Transverse colon (tissue), 4 donors: ENCODE measurements at regions not wholly inside any gene's neighbourhood (a gene's known extent, or its start where the extent isn't known, plus 50 kb on each side); places are given as distances from the start of the nearest gene placed in this dataset.

Experiments used
- DNase-seq: peaks from one replicate; pipeline ENCODE4 v3.0.0-alpha.2; 2019
- H3K27ac ChIP-seq, 4 donors: fragments of 200-600 bp; sonication (generic); 2 replicates each; pipeline ENCODE4 v1.5.1; 2016 to 2018; ENCODE audit warnings: inconsistent platforms in 4 of 4
- H3K27me3 ChIP-seq: fragments of 200-600 bp; sonication (generic); 2 replicates; pipeline ENCODE4 v1.5.1; 2017; ENCODE audit warnings: inconsistent platforms
- H3K36me3 ChIP-seq, 4 donors: fragments of 200-600 bp; sonication (generic); 2 replicates each; pipeline ENCODE4 v1.5.1; 2017 to 2019; ENCODE audit warnings: inconsistent platforms in 4 of 4
- H3K4me1 ChIP-seq, 4 donors: fragments of 200-600 bp; sonication (generic); 2 replicates each; pipeline ENCODE4 v1.5.1; 2017 to 2020; ENCODE audit warnings: inconsistent platforms in 4 of 4
- H3K4me3 ChIP-seq, 4 donors: fragments of 200-600 bp; sonication (generic); 1 replicate in 1 of 4; 2 replicates in 3 of 4; pipeline versions ENCODE4 v1.5.1 to v1.6.1; 2017 to 2019; ENCODE audit warnings: inconsistent platforms in 4 of 4
- H3K9me3 ChIP-seq, 2 donors: fragments of 200-600 bp; sonication (generic); 2 replicates each; pipeline ENCODE4 v1.5.1; 2017 to 2019; ENCODE audit warnings: inconsistent platforms in 2 of 2
- EP300 ChIP-seq: sonication (generic); formaldehyde crosslinking; IDR thresholded peaks from one replicate; pipeline ENCODE4 v1.6.1; 2017; ENCODE audit warnings: antibody characterized with exemption, low read depth
- POLR2A ChIP-seq: fragments of 450-650 bp; IDR thresholded peaks from one replicate; pipeline ENCODE4 v1.6.1; 2016; ENCODE audit warnings: antibody characterized with exemption, mild to moderate bottlenecking, moderate library complexity
- POLR2AphosphoS5 ChIP-seq, 3 donors: sonication (generic); formaldehyde crosslinking; IDR thresholded peaks; one replicate each; pipeline ENCODE4 v1.6.1; 2016; ENCODE audit warnings: antibody characterized with exemption in 3 of 3
- WGBS, 2 donors: methylation state at CpG; one replicate each; pipeline ENCODE4 v1.1.5; 2018; ENCODE audit warnings: low coverage in 1 of 2; 5-methylcytosine and 5-hydroxymethylcytosine counted together
- in situ Hi-C, 4 donors: fragments of 200-750 bp; cut with MboI; loops; one replicate each; pipeline versions ENCODE4 v1.15.0 to v1.15.1; 2017; ENCODE audit warnings: low sequenced_read_pairs in 3 of 4, low pct_ligation_motif_present in 1 of 4, low pct_unique_long_range_greater_than_20kb in 1 of 4
- intact Hi-C: fragments of 100-400 bp; cut with DNase I; formaldehyde crosslinking; loops from one replicate; pipeline ENCODE4 v1.15.1; 2023; ENCODE audit warnings: low total_unique reads
- TF ChIP-seq, protein P1 (sequence below), 5 experiments: fragments of 200-600 bp in 3 of 5; fragments of 450-650 bp in 2 of 5; sonication (generic) in 3 of 5; IDR thresholded peaks; 1 replicate in 2 of 5; 2 replicates in 3 of 5; pipeline ENCODE4 v1.5.1; 2016 to 2017; ENCODE audit warnings: antibody characterized with exemption in 5 of 5, inconsistent platforms in 3 of 5, mild to moderate bottlenecking in 2 of 5, moderate library complexity in 1 of 5

DNA sequence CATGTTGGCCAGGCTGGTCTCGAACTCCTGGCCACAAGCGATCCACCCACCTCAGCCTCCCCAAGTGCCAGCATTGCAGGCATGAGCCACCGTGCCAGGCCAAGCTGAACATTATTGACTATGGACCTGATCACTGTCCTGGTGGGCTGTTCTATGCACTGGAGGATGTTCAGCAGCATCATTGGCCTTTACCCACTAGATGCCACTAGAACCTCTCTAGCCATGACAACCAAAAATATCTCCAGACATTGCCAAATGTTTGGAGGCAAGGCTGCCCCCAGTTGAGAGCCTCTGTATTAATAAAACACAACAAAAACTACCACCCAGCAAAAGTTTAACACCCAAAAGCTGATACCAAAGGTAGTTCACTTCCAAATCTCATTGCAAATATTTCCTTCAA is 110.8 kb upstream of the SOD1 start:
- no peaks in the 10 kb centered on the region for H3K4me1 ChIP-seq
- H3K4me3 ChIP-seq, result no peak overlapping the region
- intact Hi-C loops, result no loop called here
- H3K27me3 ChIP-seq, result peaks cover 6% of the 10 kb centered on the region
- no peaks in the 10 kb centered on the region for H3K36me3 ChIP-seq
- in situ Hi-C loops, result no loop called here
- H3K9me3 ChIP-seq, result no peaks in the 10 kb centered on the region
- no peak for DNase-seq
- no peak overlapping the region for H3K27ac ChIP-seq
- TF ChIP-seq, protein P1, sequence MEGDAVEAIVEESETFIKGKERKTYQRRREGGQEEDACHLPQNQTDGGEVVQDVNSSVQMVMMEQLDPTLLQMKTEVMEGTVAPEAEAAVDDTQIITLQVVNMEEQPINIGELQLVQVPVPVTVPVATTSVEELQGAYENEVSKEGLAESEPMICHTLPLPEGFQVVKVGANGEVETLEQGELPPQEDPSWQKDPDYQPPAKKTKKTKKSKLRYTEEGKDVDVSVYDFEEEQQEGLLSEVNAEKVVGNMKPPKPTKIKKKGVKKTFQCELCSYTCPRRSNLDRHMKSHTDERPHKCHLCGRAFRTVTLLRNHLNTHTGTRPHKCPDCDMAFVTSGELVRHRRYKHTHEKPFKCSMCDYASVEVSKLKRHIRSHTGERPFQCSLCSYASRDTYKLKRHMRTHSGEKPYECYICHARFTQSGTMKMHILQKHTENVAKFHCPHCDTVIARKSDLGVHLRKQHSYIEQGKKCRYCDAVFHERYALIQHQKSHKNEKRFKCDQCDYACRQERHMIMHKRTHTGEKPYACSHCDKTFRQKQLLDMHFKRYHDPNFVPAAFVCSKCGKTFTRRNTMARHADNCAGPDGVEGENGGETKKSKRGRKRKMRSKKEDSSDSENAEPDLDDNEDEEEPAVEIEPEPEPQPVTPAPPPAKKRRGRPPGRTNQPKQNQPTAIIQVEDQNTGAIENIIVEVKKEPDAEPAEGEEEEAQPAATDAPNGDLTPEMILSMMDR (IDR thresholded peaks at IDR 0.05), result no peak
- TF ChIP-seq POLR2AphosphoS5 (IDR thresholded peaks at IDR 0.05), result no peak
- TF ChIP-seq EP300, result no peak
- no peak for TF ChIP-seq POLR2A
- WGBS, 2 donors, result 93% methylated on average over 3 of the region's 3 CpGs; no CpG with 5 or more reads in 1 of the 2 donors

GRCh38 chr21:31546443-31547170 is 112.9 kb upstream of the SOD1 start:
- H3K9me3 ChIP-seq, result no peaks in the 10 kb centered on the region
- intact Hi-C loops (no loop called here), in situ Hi-C loops (no loop called here)
- 83 to 88% methylated on average over 2 to 3 of the region's 3 CpGs for WGBS, 2 donors
- no peak for DNase-seq
- TF ChIP-seq EP300 (no peak), POLR2A (no peak), POLR2AphosphoS5 (IDR thresholded peaks at IDR 0.05) (no peak)
- TF ChIP-seq, protein P1 (IDR thresholded peaks at IDR 0.05), result no peak
- H3K36me3 ChIP-seq, result no peaks in the 10 kb centered on the region
- H3K27ac ChIP-seq, result no peak overlapping the region
- peaks cover 6% of the 10 kb centered on the region for H3K27me3 ChIP-seq
- no peak overlapping the region for H3K4me3 ChIP-seq
- H3K4me1 ChIP-seq, result no peaks in the 10 kb centered on the region

GRCh38 chr21:31545036-31545435 is 114.5 kb upstream of the SOD1 start:
- Histone ChIP-seq H3K27ac (no peak overlapping the region), H3K4me3 (no peak overlapping the region), H3K4me1 (no peaks in the 10 kb centered on the region), H3K36me3 (no peaks in the 10 kb centered on the region), H3K27me3 (no peaks in the 10 kb centered on the region), H3K9me3 (no peaks in the 10 kb centered on the region)
- WGBS, 2 donors, result 89% methylated on average over 1 of the region's 1 CpG
- intact Hi-C loops, result no loop called here
- in situ Hi-C loops, result no loop called here
- TF ChIP-seq POLR2AphosphoS5 (IDR thresholded peaks at IDR 0.05) (no peak), EP300 (no peak), POLR2A (no peak)
- TF ChIP-seq, protein P1 (IDR thresholded peaks at IDR 0.05), result no peak
- DNase-seq, result no peak

DNA sequence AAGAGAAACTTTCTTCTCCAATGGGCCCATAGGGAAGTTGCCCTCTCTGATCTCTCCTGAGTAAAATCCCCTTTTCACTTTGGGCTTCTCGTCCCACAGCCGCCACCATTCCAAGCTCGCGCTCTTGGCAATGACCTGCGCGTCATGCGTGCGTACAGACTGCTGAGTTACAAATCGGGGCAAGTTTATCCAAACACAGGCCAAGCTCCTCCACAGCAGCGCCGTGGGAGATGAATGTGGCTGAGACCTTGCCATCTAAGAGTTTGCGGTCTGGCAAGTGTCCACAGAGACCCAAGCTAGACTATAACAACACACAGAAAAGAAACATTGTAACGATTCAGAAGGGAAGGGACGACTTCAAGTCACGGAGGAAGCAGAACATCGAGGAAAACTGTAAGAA is 116.3 kb upstream of the SOD1 start:
- H3K4me1 ChIP-seq, result no peaks in the 10 kb centered on the region
- in situ Hi-C loops (no loop called here), intact Hi-C loops (no loop called here)
- H3K9me3 ChIP-seq, result no peaks in the 10 kb centered on the region
- no peak for DNase-seq
- no peak overlapping the region for H3K4me3 ChIP-seq
- no peak for TF ChIP-seq POLR2A
- no peak for TF ChIP-seq EP300
- TF ChIP-seq, protein P1 (IDR thresholded peaks at IDR 0.05), result no peak
- no peak for TF ChIP-seq POLR2AphosphoS5 (IDR thresholded peaks at IDR 0.05)
- H3K27ac ChIP-seq, result no peak overlapping the region
- H3K27me3 ChIP-seq, result no peaks in the 10 kb centered on the region
- 73 to 75% methylated on average over 2 to 16 of the region's 16 CpGs for WGBS, 2 donors
- H3K36me3 ChIP-seq, result no peaks in the 10 kb centered on the region
